ENCODE measurements at regions not wholly inside any gene's neighbourhood (a gene's known extent, or its start where the extent isn't known, plus 50 kb on each side); places are given as distances from the start of the nearest gene placed in this dataset.

GRCh38 chr2:47241715-47242114, 65.4 kb upstream of the CALM2 start:
- Histone ChIP-seq H3K4me2 (ENCODE audit: insufficient read depth, insufficient read length, low read length) (no peak overlapping the region), H4K20me1 (ENCODE audit: control insufficient read depth, insufficient read depth, insufficient read length) (no peaks in the 10 kb centered on the region), H2BK5ac (ENCODE audit: insufficient read length, low read length) (no peak overlapping the region), H2AK5ac (ENCODE audit: insufficient read length, low read length) (no peak overlapping the region), H2BK20ac (ENCODE audit: low read depth, low read length, poor library complexity, severe bottlenecking) (no peak overlapping the region), H3K14ac (ENCODE audit: insufficient read depth, low read length) (no peak overlapping the region), H2BK12ac (ENCODE audit: insufficient read length, low read depth, low read length) (no peak overlapping the region), H2BK15ac (ENCODE audit: low read depth, low read length) (no peak overlapping the region), H2BK120ac (ENCODE audit: low read depth, low read length, poor library complexity, severe bottlenecking) (no peak overlapping the region), H2AFZ (ENCODE audit: low read length) (no peak overlapping the region), H3K79me1 (ENCODE audit: insufficient read depth, low read depth, low read length, poor library complexity, severe bottlenecking) (no peaks in the 10 kb centered on the region), H3K23ac (ENCODE audit: insufficient read length, low read depth, low read length) (no peak overlapping the region), H3K79me2 (ENCODE audit: insufficient read depth, low read length) (no peaks in the 10 kb centered on the region), H3K27ac (ENCODE audit: insufficient read length, low read depth, low read length) (no peak overlapping the region), H3K9ac (ENCODE audit: extremely low read depth, insufficient read length, low read length) (no peak overlapping the region), H3K4ac (ENCODE audit: low read depth, low read length) (no peak overlapping the region), H4K91ac (ENCODE audit: insufficient read length, low read depth, low read length) (no peak overlapping the region), H3K56ac (ENCODE audit: insufficient read length, low read depth, low read length) (no peak overlapping the region), H3K27me3 (ENCODE audit: insufficient read depth, low read length) (no peaks in the 10 kb centered on the region), H3K18ac (ENCODE audit: insufficient read length, low read depth, low read length) (no peak overlapping the region), H3K4me1 (ENCODE audit: insufficient read depth, low read length) (peaks cover 21% of the 10 kb centered on the region; the same call in 1 of the 2 replicates), H3K23me2 (ENCODE audit: insufficient read length, low read depth, low read length, poor library complexity, severe bottlenecking) (no peaks in the 10 kb centered on the region), H3T11ph (ENCODE audit: low read length) (no peak overlapping the region), H4K8ac (replicated peaks; ENCODE audit: insufficient read length, low read depth, low read length) (no peak overlapping the region), H4K5ac (ENCODE audit: insufficient read length, low read depth, low read length) (no peak overlapping the region), H3K9me3 (ENCODE audit: control insufficient read depth, low read depth, low read length) (no peaks in the 10 kb centered on the region)
- WGBS (ENCODE audit: extremely low coverage, insufficient read length, low lambda C conversion rate), result no CpG with 5 or more reads among the region's 6 CpGs
- H3K27ac Mint-ChIP-seq, result no peak overlapping the region
- DNase-seq, result no peak
- H3K27me3 Mint-ChIP-seq (ENCODE audit: low read depth), result peaks cover 8% of the 10 kb centered on the region
- TF ChIP-seq, protein P1, sequence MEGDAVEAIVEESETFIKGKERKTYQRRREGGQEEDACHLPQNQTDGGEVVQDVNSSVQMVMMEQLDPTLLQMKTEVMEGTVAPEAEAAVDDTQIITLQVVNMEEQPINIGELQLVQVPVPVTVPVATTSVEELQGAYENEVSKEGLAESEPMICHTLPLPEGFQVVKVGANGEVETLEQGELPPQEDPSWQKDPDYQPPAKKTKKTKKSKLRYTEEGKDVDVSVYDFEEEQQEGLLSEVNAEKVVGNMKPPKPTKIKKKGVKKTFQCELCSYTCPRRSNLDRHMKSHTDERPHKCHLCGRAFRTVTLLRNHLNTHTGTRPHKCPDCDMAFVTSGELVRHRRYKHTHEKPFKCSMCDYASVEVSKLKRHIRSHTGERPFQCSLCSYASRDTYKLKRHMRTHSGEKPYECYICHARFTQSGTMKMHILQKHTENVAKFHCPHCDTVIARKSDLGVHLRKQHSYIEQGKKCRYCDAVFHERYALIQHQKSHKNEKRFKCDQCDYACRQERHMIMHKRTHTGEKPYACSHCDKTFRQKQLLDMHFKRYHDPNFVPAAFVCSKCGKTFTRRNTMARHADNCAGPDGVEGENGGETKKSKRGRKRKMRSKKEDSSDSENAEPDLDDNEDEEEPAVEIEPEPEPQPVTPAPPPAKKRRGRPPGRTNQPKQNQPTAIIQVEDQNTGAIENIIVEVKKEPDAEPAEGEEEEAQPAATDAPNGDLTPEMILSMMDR (conservative IDR thresholded peaks at IDR 0.05), result no peak
- H3K4me3 Mint-ChIP-seq, result no peak overlapping the region
- H3K9me3 Mint-ChIP-seq, result no peaks in the 10 kb centered on the region; a peak in 1 of 5 replicates
- peaks cover 36% of the 10 kb centered on the region in 2 experiments for H3K4me1 Mint-ChIP-seq
- H3K36me3 Mint-ChIP-seq (ENCODE audit: insufficient read depth in 1 of 3, low read depth in 3 of 3), result no peaks in the 10 kb centered on the region
